NB4 (cell line): ENCODE measurements at regions not wholly inside any gene's neighbourhood (a gene's known extent, or its start where the extent isn't known, plus 50 kb on each side); places are given as distances from the start of the nearest gene placed in this dataset.

Source experiments
- DNase-seq: peaks from one replicate; pipeline ENCODE4 v3.0.0; 2010; ENCODE audit warnings: low read depth
- H3K4me3 ChIP-seq: one replicate; pipeline ENCODE4 v1.5.1; 2011; ENCODE audit warnings: mild to moderate bottlenecking, low read depth, low read length, moderate library complexity
- MYC ChIP-seq: IDR thresholded peaks from 2 replicates; pipeline ENCODE4 v1.6.1; 2011; ENCODE audit warnings: low read depth, low read length
- POLR2A ChIP-seq: IDR thresholded peaks from 2 replicates; pipeline ENCODE4 v1.6.1; 2011; ENCODE audit warnings: mild to moderate bottlenecking; ENCODE audit not compliant: insufficient read length; ENCODE audit errors: extremely low read depth
- TF ChIP-seq, protein P1 (sequence below): IDR thresholded peaks from one replicate; pipeline ENCODE4 v1.5.1; 2012; ENCODE audit warnings: low read depth, low read length
- TF ChIP-seq, protein P2 (sequence below): IDR thresholded peaks from 2 replicates; pipeline ENCODE4 v1.6.1; 2011; ENCODE audit warnings: low read depth, low read length

DNA sequence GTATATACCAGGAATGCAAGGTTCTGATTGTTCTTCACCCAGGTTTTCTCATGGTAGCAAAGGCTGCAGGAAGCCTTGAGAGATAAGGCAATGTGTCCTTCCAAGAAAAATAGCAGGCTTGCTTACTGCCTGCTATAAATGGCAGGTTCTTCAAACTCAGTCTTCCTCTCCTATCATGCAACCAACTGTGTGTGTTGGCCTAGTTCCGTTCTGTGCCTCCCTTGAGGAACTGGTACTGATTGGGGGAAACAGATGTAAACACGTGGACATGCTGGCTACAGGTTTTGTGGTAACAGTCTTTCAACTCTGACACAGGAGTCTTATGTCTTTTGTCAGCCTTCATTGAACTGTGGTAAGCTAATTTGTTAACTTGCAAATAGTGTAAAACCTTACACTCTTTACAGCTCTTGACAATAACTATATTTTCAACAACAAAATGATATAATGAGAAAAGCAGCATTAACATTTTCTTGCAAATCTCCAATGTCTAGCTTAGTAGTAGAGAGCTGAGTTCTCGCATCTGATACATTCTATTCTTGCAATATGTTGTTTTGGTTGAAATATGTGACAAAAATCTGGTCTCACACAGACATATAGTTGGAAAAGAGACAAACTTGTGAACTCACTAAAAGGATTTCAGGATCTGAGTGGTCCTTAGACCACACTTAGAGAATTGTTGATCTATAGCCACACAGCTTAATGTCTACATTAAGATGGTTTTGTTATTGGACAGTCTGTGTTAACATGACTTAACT, 54.7 kb upstream of the LSM8 start:
- DNase-seq: no peak
- H3K4me3 ChIP-seq: no peak overlapping the region
- TF ChIP-seq MYC (no peak), POLR2A (no peak)
- TF ChIP-seq, protein P1, sequence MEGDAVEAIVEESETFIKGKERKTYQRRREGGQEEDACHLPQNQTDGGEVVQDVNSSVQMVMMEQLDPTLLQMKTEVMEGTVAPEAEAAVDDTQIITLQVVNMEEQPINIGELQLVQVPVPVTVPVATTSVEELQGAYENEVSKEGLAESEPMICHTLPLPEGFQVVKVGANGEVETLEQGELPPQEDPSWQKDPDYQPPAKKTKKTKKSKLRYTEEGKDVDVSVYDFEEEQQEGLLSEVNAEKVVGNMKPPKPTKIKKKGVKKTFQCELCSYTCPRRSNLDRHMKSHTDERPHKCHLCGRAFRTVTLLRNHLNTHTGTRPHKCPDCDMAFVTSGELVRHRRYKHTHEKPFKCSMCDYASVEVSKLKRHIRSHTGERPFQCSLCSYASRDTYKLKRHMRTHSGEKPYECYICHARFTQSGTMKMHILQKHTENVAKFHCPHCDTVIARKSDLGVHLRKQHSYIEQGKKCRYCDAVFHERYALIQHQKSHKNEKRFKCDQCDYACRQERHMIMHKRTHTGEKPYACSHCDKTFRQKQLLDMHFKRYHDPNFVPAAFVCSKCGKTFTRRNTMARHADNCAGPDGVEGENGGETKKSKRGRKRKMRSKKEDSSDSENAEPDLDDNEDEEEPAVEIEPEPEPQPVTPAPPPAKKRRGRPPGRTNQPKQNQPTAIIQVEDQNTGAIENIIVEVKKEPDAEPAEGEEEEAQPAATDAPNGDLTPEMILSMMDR: no peak
- TF ChIP-seq, protein P2, sequence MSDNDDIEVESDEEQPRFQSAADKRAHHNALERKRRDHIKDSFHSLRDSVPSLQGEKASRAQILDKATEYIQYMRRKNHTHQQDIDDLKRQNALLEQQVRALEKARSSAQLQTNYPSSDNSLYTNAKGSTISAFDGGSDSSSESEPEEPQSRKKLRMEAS: no peak

DNA sequence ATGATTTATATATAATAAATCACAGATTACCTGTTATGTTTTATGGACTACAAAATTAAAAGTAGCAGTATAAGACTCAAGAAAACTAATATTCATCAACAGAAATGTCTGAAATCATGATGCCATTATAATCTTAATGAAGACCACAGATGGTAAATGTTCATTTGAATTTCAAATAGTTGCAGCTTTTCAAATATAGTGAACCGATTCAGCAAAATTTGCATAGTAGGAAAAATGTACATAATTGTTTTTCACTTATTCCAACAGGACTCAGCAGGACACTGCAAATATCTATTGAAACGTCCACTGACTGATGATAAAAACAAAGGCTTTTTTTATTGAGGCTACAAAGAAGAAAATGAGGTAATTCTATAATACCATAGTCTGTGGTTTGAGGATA, 51.2 kb upstream of the LSM8 start:
- no peak overlapping the region for H3K4me3 ChIP-seq
- DNase-seq: no peak
- no peak for TF ChIP-seq POLR2A
- TF ChIP-seq, protein P1: no peak
- TF ChIP-seq MYC: no peak
- TF ChIP-seq, protein P2: no peak
